ENCODE measurements at regions not wholly inside any gene's neighbourhood (a gene's known extent, or its start where the extent isn't known, plus 50 kb on each side); places are given as distances from the start of the nearest gene placed in this dataset.

DNA sequence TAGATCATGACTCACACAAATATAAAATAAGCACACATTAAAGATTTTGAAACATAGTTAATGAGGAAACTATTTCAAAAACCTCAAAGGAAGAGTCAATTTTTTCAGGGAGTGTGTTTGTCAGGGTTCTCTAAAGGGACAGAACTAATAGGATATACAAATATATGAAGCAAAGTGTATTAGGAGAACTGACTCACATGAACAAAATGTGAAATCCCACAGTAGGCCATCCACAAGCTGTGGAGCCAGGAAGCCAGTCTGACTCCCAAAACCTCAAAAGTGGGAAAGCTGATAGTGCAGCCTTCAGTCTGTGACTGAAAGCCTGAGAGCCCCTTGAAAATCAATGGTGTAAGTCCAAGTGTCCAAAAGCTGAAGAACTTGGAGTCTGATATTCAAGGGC lies 898.0 kb upstream of the EYS start:
- DNase-seq (ENCODE audit: low spot score in 2 of 2) = no peak
- intact Hi-C loops (cut with DNase I) = no loop called here
- H3K27ac ChIP-seq = no peak overlapping the region
- H3K27me3 ChIP-seq = no peaks in the 10 kb centered on the region
- no peaks in the 10 kb centered on the region for H3K4me1 ChIP-seq
- H3K9me3 ChIP-seq = no peaks in the 10 kb centered on the region
- H3K4me3 ChIP-seq = no peak overlapping the region
- TF ChIP-seq CTCF (IDR thresholded peaks at IDR 0.05) = no peak
- H3K36me3 ChIP-seq = no peaks in the 10 kb centered on the region

DNA sequence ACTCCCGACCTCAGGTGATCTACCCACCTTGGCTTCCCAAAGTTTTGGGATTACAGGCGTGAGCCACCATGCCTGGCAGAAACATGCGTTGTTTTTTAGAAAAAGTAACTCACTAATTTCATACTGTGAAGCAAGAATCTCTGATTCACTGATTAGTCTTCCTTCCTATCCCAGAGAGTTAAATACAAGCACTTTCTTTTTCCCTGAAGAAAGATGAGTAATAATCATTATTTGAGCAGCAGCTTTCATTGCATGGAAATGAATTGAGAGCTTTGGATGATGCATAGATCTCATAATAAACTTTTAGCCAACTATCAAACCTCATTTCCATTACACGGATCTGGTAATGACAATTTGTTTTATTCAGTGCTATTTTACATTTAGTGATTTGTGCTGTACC lies 892.5 kb upstream of the EYS start:
- Histone ChIP-seq H3K36me3 (no peaks in the 10 kb centered on the region), H3K27ac (no peak overlapping the region), H3K9me3 (peaks cover 0 to 6% of the 10 kb centered on the region in 2 donors), H3K4me1 (no peaks in the 10 kb centered on the region), H3K27me3 (no peaks in the 10 kb centered on the region), H3K4me3 (no peak overlapping the region)
- DNase-seq (ENCODE audit: low spot score in 2 of 2) = no peak
- TF ChIP-seq CTCF (IDR thresholded peaks at IDR 0.05) = no peak
- intact Hi-C loops (cut with DNase I) = no loop called here

DNA sequence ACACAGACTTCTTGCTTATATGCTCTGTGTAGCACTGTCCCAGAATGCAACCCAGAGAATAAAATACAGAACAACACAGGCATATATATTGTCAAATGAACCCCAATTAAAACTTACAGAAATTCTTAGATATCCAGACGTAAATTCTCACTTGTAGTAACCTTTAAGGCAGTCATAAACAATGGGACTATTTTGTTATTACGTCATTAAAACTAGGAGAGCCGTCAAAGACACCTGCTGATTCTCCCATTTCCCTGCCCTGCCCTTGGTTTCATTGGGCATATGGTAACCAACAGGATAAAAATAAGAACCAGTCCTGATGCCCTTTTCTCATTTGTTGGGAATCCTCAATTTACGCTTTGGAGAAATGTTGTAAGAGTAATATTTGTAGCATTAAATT lies 871.3 kb upstream of the EYS start:
- Histone ChIP-seq H3K27me3 (no peaks in the 10 kb centered on the region), H3K9me3 (no peaks in the 10 kb centered on the region), H3K36me3 (no peaks in the 10 kb centered on the region), H3K4me1 (no peaks in the 10 kb centered on the region), H3K27ac (no peak overlapping the region), H3K4me3 (no peak overlapping the region)
- no peak for DNase-seq (ENCODE audit: low spot score in 2 of 2)
- no peak for TF ChIP-seq CTCF (IDR thresholded peaks at IDR 0.05)
- intact Hi-C loops (cut with DNase I) = loop anchor here (2.0 kb wide), 1 partner anchor 52 kb away; no protein-coding TSS in a partner anchor

GRCh38 chr6:66568271-66568670 lies 861.2 kb upstream of the EYS start:
- no peak for DNase-seq (ENCODE audit: low spot score in 2 of 2)

DNA sequence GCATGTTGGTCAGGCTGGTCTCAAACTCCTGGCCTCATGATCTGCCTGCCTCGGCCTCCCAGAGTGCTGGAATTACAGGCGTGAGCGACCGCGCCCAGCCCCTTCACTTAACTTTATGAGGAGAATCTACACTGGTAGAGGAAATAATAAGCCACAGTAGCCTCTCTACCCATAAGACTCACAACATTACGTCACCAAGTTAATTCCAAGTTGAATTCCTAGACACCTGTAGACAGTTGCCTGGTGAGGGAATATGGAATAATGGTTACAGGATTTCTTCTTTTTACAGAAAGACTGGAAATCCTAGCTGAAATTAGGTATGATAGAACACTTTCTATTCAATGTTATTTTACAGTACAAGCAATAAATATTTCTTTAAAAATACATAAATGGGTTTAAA lies 854.5 kb upstream of the EYS start:
- Histone ChIP-seq H3K9me3 (peaks cover 0 to 8% of the 10 kb centered on the region in 2 donors), H3K4me3 (no peak overlapping the region), H3K27me3 (no peaks in the 10 kb centered on the region), H3K27ac (no peak overlapping the region), H3K4me1 (no peaks in the 10 kb centered on the region), H3K36me3 (no peaks in the 10 kb centered on the region)
- no peak for DNase-seq (ENCODE audit: low spot score in 2 of 2)
- intact Hi-C loops (cut with DNase I) = no loop called here
- TF ChIP-seq CTCF (IDR thresholded peaks at IDR 0.05) = no peak

More at GRCh38 chr6:66568271-66568670, 861.2 kb upstream of the EYS start:
- intact Hi-C loops (cut with DNase I) = no loop called here
- Histone ChIP-seq H3K27me3 (no peaks in the 10 kb centered on the region), H3K9me3 (peaks cover 0 to 4% of the 10 kb centered on the region in 2 donors), H3K4me3 (no peak overlapping the region), H3K4me1 (no peaks in the 10 kb centered on the region), H3K27ac (no peak overlapping the region), H3K36me3 (no peaks in the 10 kb centered on the region)
- no peak for TF ChIP-seq CTCF (IDR thresholded peaks at IDR 0.05)

GRCh38 chr6:66558189-66558588 lies 851.2 kb upstream of the EYS start:
- H3K36me3 ChIP-seq = no peaks in the 10 kb centered on the region
- H3K27ac ChIP-seq = no peak overlapping the region
- intact Hi-C loops (cut with DNase I) = no loop called here
- TF ChIP-seq CTCF (IDR thresholded peaks at IDR 0.05) = no peak
- no peaks in the 10 kb centered on the region for H3K4me1 ChIP-seq
- H3K9me3 ChIP-seq = peaks cover 0 to 17% of the 10 kb centered on the region in 2 donors
- no peak for DNase-seq (ENCODE audit: low spot score in 2 of 2)
- no peaks in the 10 kb centered on the region for H3K27me3 ChIP-seq
- H3K4me3 ChIP-seq = no peak overlapping the region

Data from ascending aorta (tissue), 2 donors.